Naive B cell (primary cell): ENCODE measurements at regions not wholly inside any gene's neighbourhood (a gene's known extent, or its start where the extent isn't known, plus 50 kb on each side); places are given as distances from the start of the nearest gene placed in this dataset.
A peak's percentile ranks its signal among the peaks of the same experiment; 100 is the strongest.
"Not testable (repeated sequence)": the region's sequence is repeated elsewhere in the genome, so short reads cannot be mapped to it uniquely, and the experiment has no call there.

Experiments used
- ATAC-seq, 2 donors: fragments of 150-1000 bp; cut with Tn5 transposase; 2 replicates each; pipeline ENCODE4 v1.10.0; 2021; ENCODE audit warnings: low read depth in 2 of 2, mild to moderate bottlenecking in 2 of 2, moderate library complexity in 2 of 2
- DNase-seq: peaks from one replicate; pipeline ENCODE4 v3.0.0; 2022
- H3K27ac Mint-ChIP-seq, 6 donors: one replicate each; pipeline ENCODE4 v1.8.0; 2020 to 2022; ENCODE audit warnings: mild to moderate bottlenecking in 6 of 6, mixed read lengths in 6 of 6, moderate library complexity in 5 of 6, inconsistent platforms in 2 of 6
- H3K27me3 Mint-ChIP-seq, 3 donors: one replicate each; pipeline ENCODE4 v1.8.0; 2021 to 2022; ENCODE audit warnings: mixed read lengths in 3 of 3, mild to moderate bottlenecking in 1 of 3
- H3K36me3 Mint-ChIP-seq, 2 donors: one replicate each; pipeline ENCODE4 v1.8.0; 2020 to 2022; ENCODE audit warnings: mixed read lengths in 2 of 2, inconsistent platforms in 1 of 2, mild to moderate bottlenecking in 1 of 2
- H3K4me1 Mint-ChIP-seq, 3 donors: one replicate each; pipeline ENCODE4 v1.8.0; 2020 to 2022; ENCODE audit warnings: mixed read lengths in 3 of 3, inconsistent platforms in 1 of 3, mild to moderate bottlenecking in 1 of 3, moderate library complexity in 1 of 3
- H3K4me3 Mint-ChIP-seq, 8 donors: one replicate each; pipeline ENCODE4 v1.8.0; 2020 to 2022; ENCODE audit warnings: mild to moderate bottlenecking in 8 of 8, mixed read lengths in 8 of 8, moderate library complexity in 8 of 8, inconsistent platforms in 2 of 8
- H3K9me3 Mint-ChIP-seq, 7 donors: one replicate each; pipeline ENCODE4 v1.8.0; 2020 to 2022; ENCODE audit warnings: mixed read lengths in 7 of 7, mild to moderate bottlenecking in 5 of 7, inconsistent platforms in 2 of 7, moderate library complexity in 1 of 7

- H3K36me3 Mint-ChIP-seq: no peaks in the 10 kb centered on the region
- ATAC-seq: no peak
Observed at GRCh38 chr10:9911488-9911887, 1106.2 kb upstream of the CELF2 start.

GRCh38 chr10:9913876-9914514 is 1103.7 kb upstream of the CELF2 start:
- H3K27ac Mint-ChIP-seq: no peak overlapping the region
- H3K9me3 Mint-ChIP-seq: peaks cover 0 to 9% (median 3%) of the 10 kb centered on the region in 7 donors
- no peaks in the 10 kb centered on the region for H3K4me1 Mint-ChIP-seq
- H3K27me3 Mint-ChIP-seq: no peaks in the 10 kb centered on the region
- DNase-seq (no peak), ATAC-seq (no peak)
- no peaks in the 10 kb centered on the region for H3K36me3 Mint-ChIP-seq
- H3K4me3 Mint-ChIP-seq: no peak overlapping the region

More at GRCh38 chr10:9911488-9911887, 1106.2 kb upstream of the CELF2 start:
- Mint-ChIP-seq H3K4me3 (no peak overlapping the region), H3K27ac (no peak overlapping the region), H3K9me3 (peaks cover 0 to 9% (median 4%) of the 10 kb centered on the region in 7 donors), H3K27me3 (no peaks in the 10 kb centered on the region), H3K4me1 (no peaks in the 10 kb centered on the region)
- no peak for DNase-seq

GRCh38 chr10:9921544-9921943 is 1096.1 kb upstream of the CELF2 start:
- H3K9me3 Mint-ChIP-seq: peaks cover 0 to 7% (median 2%) of the 10 kb centered on the region in 7 donors
- no peak overlapping the region for H3K27ac Mint-ChIP-seq
- H3K4me1 Mint-ChIP-seq: no peaks in the 10 kb centered on the region
- H3K4me3 Mint-ChIP-seq: no peak overlapping the region
- ATAC-seq: no peak
- no peaks in the 10 kb centered on the region for H3K36me3 Mint-ChIP-seq
- no peak for DNase-seq
- no peaks in the 10 kb centered on the region for H3K27me3 Mint-ChIP-seq

GRCh38 chr10:9922126-9922870 is 1095.4 kb upstream of the CELF2 start:
- no peak for ATAC-seq
- Mint-ChIP-seq H3K36me3 (no peaks in the 10 kb centered on the region), H3K27me3 (no peaks in the 10 kb centered on the region), H3K27ac (no peak overlapping the region), H3K4me3 (no peak overlapping the region), H3K9me3 (peaks cover 0 to 7% (median 2%) of the 10 kb centered on the region in 7 donors), H3K4me1 (no peaks in the 10 kb centered on the region)
- no peak for DNase-seq

GRCh38 chr10:9926003-9926402 is 1091.7 kb upstream of the CELF2 start:
- H3K27me3 Mint-ChIP-seq: no peaks in the 10 kb centered on the region
- H3K4me1 Mint-ChIP-seq: no peaks in the 10 kb centered on the region
- H3K36me3 Mint-ChIP-seq: peaks cover 0 to 7% of the 10 kb centered on the region in 2 donors
- no peak overlapping the region for H3K4me3 Mint-ChIP-seq
- ATAC-seq: no peak
- no peak overlapping the region for H3K27ac Mint-ChIP-seq
- no peak for DNase-seq
- peaks cover 0 to 11% (median 1%) of the 10 kb centered on the region in 7 donors for H3K9me3 Mint-ChIP-seq

GRCh38 chr10:9926881-9927280 is 1090.8 kb upstream of the CELF2 start:
- Mint-ChIP-seq H3K9me3 (peaks cover 0 to 13% (median 2%) of the 10 kb centered on the region in 7 donors), H3K4me1 (no peaks in the 10 kb centered on the region), H3K36me3 (peaks cover 0 to 7% of the 10 kb centered on the region in 2 donors), H3K27ac (no peak overlapping the region), H3K27me3 (no peaks in the 10 kb centered on the region), H3K4me3 (no peak overlapping the region)
- ATAC-seq (no peak), DNase-seq (no peak)

- Mint-ChIP-seq H3K4me1 (no peaks in the 10 kb centered on the region), H3K27ac (no peak overlapping the region), H3K36me3 (no peaks in the 10 kb centered on the region), H3K27me3 (no peaks in the 10 kb centered on the region), H3K9me3 (peaks cover 0 to 8% (median 1%) of the 10 kb centered on the region in 7 donors), H3K4me3 (no peak overlapping the region)
- ATAC-seq: no peak
- DNase-seq: no peak
Observed at GRCh38 chr10:9939716-9940115, 1078.0 kb upstream of the CELF2 start.

GRCh38 chr10:9944690-9945089 is 1073.0 kb upstream of the CELF2 start:
- DNase-seq (no peak), ATAC-seq (no peak)
- Mint-ChIP-seq H3K27ac (no peak overlapping the region), H3K4me3 (no peak overlapping the region), H3K9me3 (peaks cover 0 to 7% (median 1%) of the 10 kb centered on the region in 7 donors), H3K4me1 (no peaks in the 10 kb centered on the region), H3K27me3 (no peaks in the 10 kb centered on the region), H3K36me3 (no peaks in the 10 kb centered on the region)

GRCh38 chr10:9950070-9950469 is 1067.6 kb upstream of the CELF2 start:
- DNase-seq (no peak), ATAC-seq (no peak)
- Mint-ChIP-seq H3K36me3 (no peaks in the 10 kb centered on the region), H3K4me1 (no peaks in the 10 kb centered on the region), H3K27ac (no peak overlapping the region), H3K4me3 (no peak overlapping the region), H3K9me3 (peaks cover 0 to 3% (median 0%) of the 10 kb centered on the region in 7 donors), H3K27me3 (peaks cover 0 to 5% (median 0%) of the 10 kb centered on the region in 3 donors)

GRCh38 chr10:9951481-9952257 is 1066.0 kb upstream of the CELF2 start:
- Mint-ChIP-seq H3K27me3 (peaks cover 0 to 5% (median 0%) of the 10 kb centered on the region in 3 donors), H3K27ac (peak overlapping the region in 1 of 6 donors; percentile 47), H3K4me3 (no peak overlapping the region), H3K4me1 (no peaks in the 10 kb centered on the region), H3K36me3 (no peaks in the 10 kb centered on the region), H3K9me3 (peaks cover 0 to 3% (median 0%) of the 10 kb centered on the region in 7 donors)
- ATAC-seq: no peak
- no peak for DNase-seq

- no peaks in the 10 kb centered on the region for H3K4me1 Mint-ChIP-seq
- DNase-seq (no peak), ATAC-seq (no peak)
- peaks cover 0 to 5% (median 0%) of the 10 kb centered on the region in 3 donors for H3K27me3 Mint-ChIP-seq
- no peak overlapping the region for H3K4me3 Mint-ChIP-seq
- H3K36me3 Mint-ChIP-seq: peaks cover 0 to 7% of the 10 kb centered on the region in 2 donors
- no peak overlapping the region for H3K27ac Mint-ChIP-seq
- peaks cover 0 to 7% (median 4%) of the 10 kb centered on the region in 7 donors for H3K9me3 Mint-ChIP-seq
Observed at GRCh38 chr10:9957351-9957750, 1060.3 kb upstream of the CELF2 start.

- not testable (repeated sequence) for H3K4me3 Mint-ChIP-seq, DNase-seq, H3K4me1 Mint-ChIP-seq, ATAC-seq, H3K36me3 Mint-ChIP-seq, H3K27ac Mint-ChIP-seq, H3K27me3 Mint-ChIP-seq, H3K9me3 Mint-ChIP-seq
Observed at GRCh38 chr10:9957876-9958275, 1059.8 kb upstream of the CELF2 start.

GRCh38 chr10:9965341-9965740 is 1052.3 kb upstream of the CELF2 start:
- Mint-ChIP-seq H3K27me3 (no peaks in the 10 kb centered on the region), H3K4me3 (no peak overlapping the region), H3K4me1 (no peaks in the 10 kb centered on the region), H3K27ac (no peak overlapping the region), H3K9me3 (peaks cover 0 to 12% (median 0%) of the 10 kb centered on the region in 7 donors), H3K36me3 (no peaks in the 10 kb centered on the region)
- ATAC-seq (no peak), DNase-seq (no peak)
